H1 (cell line): ENCODE measurements at regions not wholly inside any gene's neighbourhood (a gene's known extent, or its start where the extent isn't known, plus 50 kb on each side); places are given as distances from the start of the nearest gene placed in this dataset.

Experiments used
- CTCF ChIA-PET: fragments of 300-600 bp; sonication (Branson Sonifier 250); formaldehyde crosslinking; loops from one replicate; lab custom pipeline; 2021; ENCODE audit not compliant: partially characterized antibody; lab: Charles Lee
- POLR2A ChIA-PET: fragments of 300-600 bp; sonication (Branson Sonifier 250); formaldehyde crosslinking; loops from one replicate; lab custom pipeline; 2021; ENCODE audit warnings: inconsistent platforms; ENCODE audit not compliant: partially characterized antibody; lab: Charles Lee
- DNase-seq, 2 experiments: peaks; one replicate each; pipeline versions ENCODE4 v3.0.0 to v3.0.0-alpha.2; 2010 to 2022; ENCODE audit warnings: low spot score in 2 of 2, low read depth in 1 of 2, mixed read lengths in 1 of 2
- FAIRE-seq: peaks from 2 replicates; lab custom pipeline; 2011; peaks lifted over from hg19 to GRCh38; lab: Jason Lieb, UNC
- H2AFZ ChIP-seq: 2 replicates; pipeline ENCODE4 v1.8.1; 2012; ENCODE audit warnings: low read length, inconsistent platforms
- H2AK5ac ChIP-seq: 2 replicates; pipeline ENCODE4 v1.6.1; 2013; ENCODE audit warnings: low read depth, low read length
- H2BK120ac ChIP-seq: replicated peaks from 2 replicates; pipeline ENCODE3; 2013; ENCODE audit warnings: low read depth, low read length, inconsistent platforms
- H2BK12ac ChIP-seq: 2 replicates; pipeline ENCODE4 v1.6.1; 2013; ENCODE audit warnings: low read depth, low read length
- H2BK15ac ChIP-seq: 2 replicates; pipeline ENCODE4 v1.6.1; 2013; ENCODE audit warnings: low read length
- H2BK20ac ChIP-seq: 2 replicates; pipeline ENCODE4 v1.6.1; 2013; ENCODE audit warnings: low read length
- H2BK5ac ChIP-seq: 2 replicates; pipeline ENCODE4 v1.6.1; 2013; ENCODE audit warnings: low read depth, low read length
- H3K14ac ChIP-seq: 2 replicates; pipeline ENCODE4 v1.6.1; 2013; ENCODE audit warnings: inconsistent platforms; ENCODE audit not compliant: insufficient read length
- H3K18ac ChIP-seq: 2 replicates; pipeline ENCODE4 v1.6.1; 2013; ENCODE audit warnings: low read length; ENCODE audit errors: extremely low read depth
- H3K23ac ChIP-seq: 2 replicates; pipeline ENCODE4 v1.6.1; 2013; ENCODE audit warnings: inconsistent platforms; ENCODE audit not compliant: insufficient read length
- H3K23me2 ChIP-seq: 2 replicates; pipeline ENCODE4 v1.6.1; 2013; ENCODE audit warnings: low read depth, low read length
- H3K27ac ChIP-seq: 2 replicates; pipeline ENCODE4 v1.6.1; 2011; ENCODE audit warnings: low read depth, low read length, inconsistent platforms
- H3K27me3 ChIP-seq, 4 experiments: replicated peaks in 1 of 4; 1 replicate in 1 of 4; 2 replicates in 3 of 4; pipeline versions ENCODE4 v1.6.1 to v1.8.1; 2011 to 2013; ENCODE audit warnings: low read length in 3 of 4, mild to moderate bottlenecking in 3 of 4, inconsistent platforms in 2 of 4, mixed read lengths in 2 of 4, moderate library complexity in 1 of 4; ENCODE audit not compliant: control insufficient read depth in 3 of 4, insufficient read depth in 3 of 4; ENCODE audit errors: extremely low read depth in 1 of 4
- H3K36me3 ChIP-seq, 4 experiments: 2 replicates each; pipeline versions ENCODE4 v1.6.1 to v1.8.1; 2011 to 2013; ENCODE audit warnings: mild to moderate bottlenecking in 4 of 4, low read length in 3 of 4, moderate library complexity in 2 of 4, control low read depth in 1 of 4, inconsistent platforms in 1 of 4; ENCODE audit not compliant: insufficient read depth in 4 of 4, control insufficient read depth in 2 of 4
- H3K4ac ChIP-seq: replicated peaks from 2 replicates; pipeline ENCODE3; 2013; ENCODE audit warnings: low read length, low read depth, mixed read lengths, inconsistent platforms; ENCODE audit not compliant: insufficient read length
- H3K4me1 ChIP-seq, 4 experiments: replicated peaks in 1 of 4; 1 replicate in 1 of 4; 2 replicates in 3 of 4; pipeline versions ENCODE4 v1.6.1 to v1.8.1; 2011 to 2013; ENCODE audit warnings: low read length in 3 of 4, inconsistent platforms in 2 of 4, mixed read lengths in 1 of 4; ENCODE audit not compliant: insufficient read depth in 4 of 4, control insufficient read depth in 3 of 4
- H3K4me2 ChIP-seq, 2 experiments: 2 replicates each; pipeline versions ENCODE4 v1.6.1 to v1.8.1; 2011 to 2013; ENCODE audit warnings: low read depth in 2 of 2, low read length in 2 of 2, control low read depth in 1 of 2, inconsistent platforms in 1 of 2, mild to moderate bottlenecking in 1 of 2; ENCODE audit not compliant: insufficient read depth in 1 of 2
- H3K4me3 ChIP-seq, 4 experiments: fragments of 200-600, 300-600 bp in 1 of 4; sonication (generic), shearing (Covaris generic), sonication (Bioruptor Twin) in 1 of 4; 2 replicates each; pipeline versions ENCODE4 v1.5.1 to v1.8.1; 2011 to 2016; ENCODE audit warnings: low read length in 4 of 4, low read depth in 3 of 4, control low read depth in 2 of 4, inconsistent platforms in 2 of 4, mild to moderate bottlenecking in 2 of 4, mixed read lengths in 1 of 4, moderate library complexity in 1 of 4; ENCODE audit not compliant: insufficient read depth in 2 of 4; ENCODE audit errors: extremely low read depth in 1 of 4
- H3K56ac ChIP-seq: replicated peaks from 2 replicates; pipeline ENCODE3; 2013; ENCODE audit warnings: low read depth, mild to moderate bottlenecking, mixed read lengths, low read length, inconsistent platforms; ENCODE audit not compliant: insufficient read length
- H3K79me1 ChIP-seq: 2 replicates; pipeline ENCODE4 v1.6.1; 2013; ENCODE audit warnings: low read depth, low read length, control low read depth
- H3K79me2 ChIP-seq, 2 experiments: 2 replicates each; pipeline versions ENCODE4 v1.6.1 to v1.8.1; 2012 to 2013; ENCODE audit warnings: low read length in 2 of 2, mild to moderate bottlenecking in 2 of 2, inconsistent platforms in 1 of 2; ENCODE audit not compliant: insufficient read depth in 2 of 2, control insufficient read depth in 1 of 2
- H3K9ac ChIP-seq, 4 experiments: replicated peaks in 1 of 4; 1 replicate in 1 of 4; 2 replicates in 3 of 4; pipeline versions ENCODE4 v1.6.1 to v1.8.1; 2011 to 2013; ENCODE audit warnings: low read depth in 3 of 4, low read length in 3 of 4, control low read depth in 2 of 4, mild to moderate bottlenecking in 2 of 4, moderate library complexity in 2 of 4, inconsistent platforms in 1 of 4; ENCODE audit errors: extremely low read depth in 1 of 4
- H3K9me3 ChIP-seq, 2 experiments: 2 replicates each; pipeline versions ENCODE4 v1.6.1 to v1.8.1; 2012 to 2013; ENCODE audit warnings: mild to moderate bottlenecking in 2 of 2, moderate library complexity in 2 of 2, control low read depth in 1 of 2, inconsistent platforms in 1 of 2, low read depth in 1 of 2, low read length in 1 of 2, mixed read lengths in 1 of 2; ENCODE audit not compliant: insufficient read depth in 2 of 2
- H4K20me1 ChIP-seq, 2 experiments: replicated peaks in 1 of 2; 2 replicates each; pipeline versions ENCODE3 to v1.8.1; 2011 to 2013; ENCODE audit warnings: inconsistent platforms in 2 of 2, low read length in 2 of 2, mild to moderate bottlenecking in 1 of 2; ENCODE audit not compliant: insufficient read depth in 2 of 2, control insufficient read depth in 1 of 2
- H4K5ac ChIP-seq: 2 replicates; pipeline ENCODE4 v1.6.1; 2013; ENCODE audit warnings: low read length, low read depth, mixed read lengths, inconsistent platforms; ENCODE audit not compliant: insufficient read length
- H4K8ac ChIP-seq: 2 replicates; pipeline ENCODE4 v1.8.0; 2013; ENCODE audit warnings: mild to moderate bottlenecking, moderate library complexity, low read length, inconsistent platforms; ENCODE audit not compliant: insufficient read depth; ENCODE audit errors: extremely low read depth
- H4K91ac ChIP-seq: replicated peaks from 2 replicates; pipeline ENCODE3; 2013; ENCODE audit warnings: low read length, mixed read lengths, inconsistent platforms; ENCODE audit not compliant: insufficient read length
- CBX8 ChIP-seq: fragments of 300-800, 300-1000 bp; sonication (generic); IDR thresholded peaks from 2 replicates; pipeline ENCODE4 v1.7.1; 2016; ENCODE audit warnings: low read depth, low read length, borderline replicate concordance
- HDAC2 ChIP-seq, 2 experiments: fragments of 300-600 bp in 1 of 2; sonication (generic) in 1 of 2; IDR thresholded peaks; 2 replicates each; pipeline ENCODE4 v1.6.1; 2011 to 2012; ENCODE audit warnings: low read depth in 2 of 2, low read length in 2 of 2, mild to moderate bottlenecking in 2 of 2, moderate library complexity in 2 of 2, borderline replicate concordance in 1 of 2, inconsistent platforms in 1 of 2
- HDAC6 ChIP-seq: IDR thresholded peaks from one replicate; pipeline ENCODE4 v1.7.1; 2012; ENCODE audit warnings: low read depth, mild to moderate bottlenecking, inconsistent platforms, low read length, moderate library complexity
- KDM5A ChIP-seq: fragments of 200-600 bp; IDR thresholded peaks from 2 replicates; pipeline ENCODE4 v1.7.1; 2012; ENCODE audit warnings: mild to moderate bottlenecking, low read length, inconsistent platforms, mixed read lengths
- NANOG ChIP-seq: IDR thresholded peaks from 2 replicates; pipeline ENCODE4 v1.6.1; 2011; ENCODE audit warnings: low read length, low read depth, mild to moderate bottlenecking, inconsistent platforms; ENCODE audit not compliant: insufficient read depth, poor library complexity, severe bottlenecking
- SIX5 ChIP-seq: IDR thresholded peaks from 2 replicates; pipeline ENCODE4 v1.6.1; 2011; ENCODE audit warnings: mild to moderate bottlenecking, low read depth, low read length
- SRF ChIP-seq: IDR thresholded peaks from 2 replicates; pipeline ENCODE4 v1.6.1; 2011; ENCODE audit warnings: mild to moderate bottlenecking, low read depth, low read length, moderate library complexity
- TAF1 ChIP-seq: IDR thresholded peaks from 2 replicates; pipeline ENCODE4 v1.6.1; 2011; ENCODE audit warnings: mild to moderate bottlenecking, low read depth, low read length
- YY1 ChIP-seq: IDR thresholded peaks from 2 replicates; pipeline ENCODE4 v1.6.1; 2011; ENCODE audit warnings: low read depth, mild to moderate bottlenecking, low read length
- ZNF274 ChIP-seq: IDR thresholded peaks from 2 replicates; pipeline ENCODE4 v1.7.0; 2012; ENCODE audit warnings: low read length, borderline replicate concordance; ENCODE audit errors: extremely low read depth
- WGBS, 2 experiments: shearing (Covaris generic) in 1 of 2; methylation state at CpG; one replicate each; pipeline versions ENCODE4 v1.1.6 to v1.1.7; 2013 to 2015; ENCODE audit warnings: low lambda C conversion rate in 2 of 2, mixed read lengths in 2 of 2, inconsistent platforms in 1 of 2, low coverage in 1 of 2, missing lambda C conversion rate in 1 of 2; ENCODE audit not compliant: insufficient replicate concordance in 2 of 2, insufficient coverage in 1 of 2, insufficient read length in 1 of 2; ENCODE audit errors: extremely low coverage in 1 of 2, missing lambda C conversion rate in 1 of 2; 5-methylcytosine and 5-hydroxymethylcytosine counted together
- TF ChIP-seq, protein P1 (sequence below): IDR thresholded peaks from 2 replicates; pipeline ENCODE4 v1.6.1; 2012; ENCODE audit warnings: low read length, inconsistent platforms
- TF ChIP-seq, protein P2 (sequence below): IDR thresholded peaks from 2 replicates; pipeline ENCODE4 v1.6.1; 2011; ENCODE audit warnings: low read length, improper control_type of control experiment

- Histone ChIP-seq H4K91ac (no peak overlapping the region), H2BK12ac (no peak overlapping the region), H3K4ac (no peak overlapping the region), H4K8ac (no peak overlapping the region), H3K4me3 (no peak overlapping the region), H3K23ac (no peak overlapping the region), H3K27ac (no peak overlapping the region), H3K27me3 (no peaks in the 10 kb centered on the region; a peak in 1 of 7 replicates), H3K4me2 (no peak overlapping the region), H3K9ac (no peak overlapping the region), H2AK5ac (no peak overlapping the region), H3K56ac (no peak overlapping the region), H2BK20ac (no peak overlapping the region), H2BK5ac (no peak overlapping the region), H3K9me3 (peaks cover 4% of the 10 kb centered on the region in 2 experiments; a peak in 2 of 4 replicates), H3K4me1 (no peaks in the 10 kb centered on the region), H2BK120ac (no peak overlapping the region), H3K23me2 (no peaks in the 10 kb centered on the region), H2AFZ (no peak overlapping the region), H3K18ac (no peak overlapping the region), H4K5ac (no peak overlapping the region), H3K14ac (no peak overlapping the region), H2BK15ac (no peak overlapping the region), H3K36me3 (no peaks in the 10 kb centered on the region), H3K79me1 (no peaks in the 10 kb centered on the region), H3K79me2 (no peaks in the 10 kb centered on the region), H4K20me1 (no peaks in the 10 kb centered on the region)
- POLR2A ChIA-PET, result no interaction called here
- CTCF ChIA-PET, result interaction anchor here (1.3 kb wide), 1 partner anchor 17 kb away, joined by 7 read pairs; no protein-coding TSS in a partner anchor
- 88% methylated on average over 4 of the region's 4 CpGs; no CpG with 5 or more reads in 1 of the 2 experiments for WGBS, 2 experiments
- FAIRE-seq (no peak), DNase-seq (no peak)
- TF ChIP-seq YY1 (no peak), HDAC2 (IDR thresholded peaks at IDR 0.05; ENCODE audit: borderline replicate concordance in 1 of 2, low read depth in 2 of 2, low read length in 2 of 2) (no peak), KDM5A (no peak), SRF (no peak), SIX5 (no peak), HDAC6 (no peak), CBX8 (no peak), TAF1 (no peak), NANOG (no peak), ZNF274 (no peak)
- TF ChIP-seq, protein P1, sequence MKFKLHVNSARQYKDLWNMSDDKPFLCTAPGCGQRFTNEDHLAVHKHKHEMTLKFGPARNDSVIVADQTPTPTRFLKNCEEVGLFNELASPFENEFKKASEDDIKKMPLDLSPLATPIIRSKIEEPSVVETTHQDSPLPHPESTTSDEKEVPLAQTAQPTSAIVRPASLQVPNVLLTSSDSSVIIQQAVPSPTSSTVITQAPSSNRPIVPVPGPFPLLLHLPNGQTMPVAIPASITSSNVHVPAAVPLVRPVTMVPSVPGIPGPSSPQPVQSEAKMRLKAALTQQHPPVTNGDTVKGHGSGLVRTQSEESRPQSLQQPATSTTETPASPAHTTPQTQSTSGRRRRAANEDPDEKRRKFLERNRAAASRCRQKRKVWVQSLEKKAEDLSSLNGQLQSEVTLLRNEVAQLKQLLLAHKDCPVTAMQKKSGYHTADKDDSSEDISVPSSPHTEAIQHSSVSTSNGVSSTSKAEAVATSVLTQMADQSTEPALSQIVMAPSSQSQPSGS, result no peak
- TF ChIP-seq, protein P2, sequence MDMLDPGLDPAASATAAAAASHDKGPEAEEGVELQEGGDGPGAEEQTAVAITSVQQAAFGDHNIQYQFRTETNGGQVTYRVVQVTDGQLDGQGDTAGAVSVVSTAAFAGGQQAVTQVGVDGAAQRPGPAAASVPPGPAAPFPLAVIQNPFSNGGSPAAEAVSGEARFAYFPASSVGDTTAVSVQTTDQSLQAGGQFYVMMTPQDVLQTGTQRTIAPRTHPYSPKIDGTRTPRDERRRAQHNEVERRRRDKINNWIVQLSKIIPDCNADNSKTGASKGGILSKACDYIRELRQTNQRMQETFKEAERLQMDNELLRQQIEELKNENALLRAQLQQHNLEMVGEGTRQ, result no peak
Observed at GRCh38 chr3:46096336-46096735, 69.1 kb upstream of the XCR1 start.
